C4-2B (cell line): ENCODE measurements at regions not wholly inside any gene's neighbourhood (a gene's known extent, or its start where the extent isn't known, plus 50 kb on each side); places are given as distances from the start of the nearest gene placed in this dataset.

ENCODE experiments used
- H3K27ac ChIP-seq: fragments of 450-650 bp; 2 replicates; pipeline ENCODE4 v1.5.1; 2017
- CTCF ChIP-seq: fragments of 450-650 bp; conservative IDR thresholded peaks from 2 replicates; pipeline ENCODE4 v1.5.1; 2017; ENCODE audit warnings: mild to moderate bottlenecking
- ZFX ChIP-seq: fragments of 450-650 bp; IDR thresholded peaks from 2 replicates; pipeline ENCODE4 v1.6.1; 2017

- H3K27ac ChIP-seq = no peak overlapping the region
- no peak for TF ChIP-seq CTCF
- TF ChIP-seq ZFX = no peak
Observed at GRCh38 chr2:59077981-59078531, 836.9 kb upstream of the FANCL start.

- H3K27ac ChIP-seq = no peak overlapping the region
- TF ChIP-seq ZFX (no peak), CTCF (no peak)
Observed at GRCh38 chr2:59077026-59077725, 836.1 kb upstream of the FANCL start.

GRCh38 chr2:59076079-59076619 lies 835.0 kb upstream of the FANCL start:
- H3K27ac ChIP-seq = no peak overlapping the region
- TF ChIP-seq CTCF (no peak), ZFX (no peak)

- no peak overlapping the region for H3K27ac ChIP-seq
- TF ChIP-seq CTCF = no peak
- TF ChIP-seq ZFX = no peak
Observed at GRCh38 chr2:59074071-59074470, 832.9 kb upstream of the FANCL start.

GRCh38 chr2:59073286-59073685 lies 832.2 kb upstream of the FANCL start:
- TF ChIP-seq CTCF (no peak), ZFX (no peak)
- H3K27ac ChIP-seq = no peak overlapping the region

- no peak for TF ChIP-seq CTCF
- no peak overlapping the region for H3K27ac ChIP-seq
Observed at GRCh38 chr2:59068255-59068654, 827.1 kb upstream of the FANCL start.

- TF ChIP-seq CTCF = no peak
- TF ChIP-seq ZFX = no peak
- H3K27ac ChIP-seq = no peak overlapping the region
Observed at GRCh38 chr2:59066787-59067399, 825.8 kb upstream of the FANCL start.
